ENCODE measurements at regions not wholly inside any gene's neighbourhood (a gene's known extent, or its start where the extent isn't known, plus 50 kb on each side); places are given as distances from the start of the nearest gene placed in this dataset.
"Not testable (repeated sequence)": the region's sequence is repeated elsewhere in the genome, so short reads cannot be mapped to it uniquely, and the experiment has no call there.

DNA sequence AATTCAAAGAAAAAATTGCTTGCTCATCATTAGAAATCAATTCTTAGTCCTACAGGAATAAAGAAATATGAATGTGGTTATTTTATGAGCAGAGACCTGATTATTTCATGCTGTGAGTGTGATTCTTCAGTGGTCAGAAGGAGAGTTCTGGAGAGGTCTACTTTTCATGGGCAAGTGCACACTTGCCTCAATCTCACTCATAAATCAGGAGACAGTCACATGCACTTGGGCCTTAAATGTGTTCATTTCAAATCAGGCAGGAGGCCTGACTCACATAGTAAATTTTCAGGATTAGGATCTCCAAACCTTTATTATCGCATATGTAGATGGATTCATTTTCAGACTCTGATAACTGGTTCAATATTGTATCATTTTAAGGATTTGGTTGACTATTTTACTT lies 323.2 kb upstream of the CCNH start:
- no peak for DNase-seq

DNA sequence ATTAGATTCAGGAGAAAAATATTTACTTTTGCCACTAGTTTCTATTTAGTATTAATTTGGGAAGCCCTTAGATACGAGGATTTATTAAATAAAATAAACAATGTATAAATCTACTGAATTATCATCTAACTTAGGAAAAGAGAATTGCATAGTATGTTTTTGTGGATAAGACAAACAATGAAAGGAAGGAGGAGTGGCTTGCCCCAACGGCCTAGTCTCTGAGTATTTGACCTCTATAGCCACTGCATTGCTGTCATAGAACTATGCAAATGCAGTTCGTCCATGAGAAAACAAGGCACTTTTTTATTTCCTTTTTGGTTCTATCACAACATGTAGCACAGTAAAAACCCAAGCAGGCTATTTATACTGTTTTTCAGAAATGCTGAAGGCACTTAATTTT lies 321.2 kb upstream of the CCNH start:
- DNase-seq, result no peak

DNA sequence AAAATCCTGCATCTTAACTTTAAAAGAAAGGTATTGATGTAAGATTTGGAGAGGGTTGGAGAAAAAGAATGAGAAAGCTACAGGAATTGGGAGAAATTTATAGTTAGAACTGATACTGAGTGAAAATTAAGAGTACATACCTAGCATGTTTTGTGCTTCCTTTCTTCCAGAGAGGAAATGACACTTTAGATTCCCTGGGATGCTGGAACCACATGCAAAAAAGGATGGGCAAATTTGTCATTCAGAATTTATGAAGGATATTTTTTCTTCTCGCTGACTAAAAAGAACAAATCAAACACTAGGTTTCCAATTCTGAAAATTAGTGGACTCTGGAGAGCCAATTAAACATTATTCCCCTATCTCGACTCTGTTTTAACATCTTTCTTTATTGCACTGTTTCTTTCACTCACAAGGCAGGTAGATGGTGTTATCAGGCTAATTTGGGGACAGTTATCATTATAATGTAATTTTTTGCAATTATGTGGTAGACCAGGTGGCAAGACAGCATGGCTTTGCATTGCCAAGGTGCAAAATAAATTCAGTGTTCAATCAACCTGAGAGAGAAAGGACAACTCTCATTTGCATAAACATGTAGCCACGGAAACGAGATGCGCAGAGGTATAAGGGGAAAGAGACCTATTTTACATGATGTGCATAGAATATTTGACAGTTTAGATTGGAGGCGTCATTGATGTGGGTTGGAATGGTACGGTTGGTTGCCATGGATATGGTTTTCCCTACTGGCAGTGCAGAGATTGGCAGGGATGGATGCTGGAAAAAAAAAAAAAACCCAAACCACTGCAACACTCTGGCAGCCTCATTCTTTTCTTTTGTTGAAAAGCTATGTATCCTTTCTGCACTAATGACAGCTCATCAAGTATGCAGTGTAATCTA lies 320.4 kb upstream of the CCNH start:
- DNase-seq, result no peak

DNA sequence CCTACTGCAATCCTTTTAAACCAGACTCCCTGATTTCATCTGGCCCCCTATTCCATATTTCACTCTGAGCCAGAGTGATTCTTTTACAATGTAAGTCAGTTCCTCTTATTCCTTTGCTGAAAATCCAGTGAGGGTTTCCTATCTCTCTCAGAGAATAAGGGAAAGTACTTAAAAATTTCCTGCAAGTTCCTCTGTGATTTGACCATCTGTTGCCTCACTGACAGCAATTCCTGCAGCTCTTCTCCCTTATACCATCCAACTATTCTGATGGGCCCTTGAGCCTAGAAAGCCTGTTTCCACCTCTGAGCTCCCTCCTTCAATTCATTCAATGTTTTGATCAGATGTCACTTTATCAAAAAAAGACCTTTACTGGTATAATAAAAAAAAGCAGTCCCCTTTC lies 317.1 kb upstream of the CCNH start:
- DNase-seq, result no peak

DNA sequence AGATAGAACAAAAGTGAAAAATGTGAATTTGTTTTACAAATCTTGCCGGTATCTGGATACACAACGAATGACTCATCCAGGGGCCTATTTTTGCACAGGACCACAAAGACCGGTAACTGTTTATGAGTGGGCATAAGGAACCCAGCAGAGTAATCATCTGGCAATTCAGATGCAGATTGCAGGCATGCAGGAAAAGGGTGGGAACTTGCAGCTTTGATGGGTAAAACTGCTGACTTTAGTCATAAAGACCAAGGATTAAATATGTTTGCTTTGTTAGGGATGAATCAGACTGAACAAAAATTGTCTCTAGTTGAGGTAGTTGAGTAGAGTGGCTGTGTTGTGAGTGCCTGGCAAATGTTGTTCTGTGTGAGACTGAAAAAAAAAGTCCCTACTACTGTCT lies 309.6 kb upstream of the CCNH start:
- no peak for DNase-seq

DNA sequence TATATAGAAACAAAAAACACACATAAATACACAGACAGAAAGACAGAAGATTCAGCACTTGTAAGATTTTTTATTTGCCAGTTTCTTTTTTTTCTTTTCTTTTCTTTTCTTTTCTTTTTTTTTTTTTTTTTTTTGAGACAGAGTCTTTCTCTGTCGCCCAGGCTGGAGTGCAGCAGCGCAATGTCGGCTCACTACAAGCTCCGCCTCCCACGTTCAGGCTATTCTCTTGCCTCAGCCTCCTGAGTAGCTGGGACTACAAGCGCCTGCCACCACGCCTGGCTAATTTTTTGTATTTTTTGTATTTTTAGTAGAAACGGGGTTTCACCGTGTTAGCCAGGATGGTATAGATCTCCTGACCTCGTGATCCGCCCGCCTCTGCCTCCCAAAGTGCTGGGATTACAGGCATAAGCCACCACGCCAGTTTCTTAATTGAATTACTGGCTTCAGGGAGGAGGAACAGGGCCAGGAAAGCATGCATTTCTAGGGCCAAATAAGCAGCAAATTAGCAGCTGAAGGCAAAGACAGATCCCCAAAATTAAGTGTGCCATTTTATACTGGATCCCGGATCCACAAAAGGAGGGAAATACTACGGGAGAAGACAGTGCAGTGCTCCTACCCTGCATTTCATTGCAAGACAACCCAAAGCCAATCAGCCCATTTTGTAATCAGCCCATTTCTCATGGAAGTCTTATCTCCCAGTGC lies 305.6 kb upstream of the CCNH start:
- not testable (repeated sequence) for DNase-seq

DNA sequence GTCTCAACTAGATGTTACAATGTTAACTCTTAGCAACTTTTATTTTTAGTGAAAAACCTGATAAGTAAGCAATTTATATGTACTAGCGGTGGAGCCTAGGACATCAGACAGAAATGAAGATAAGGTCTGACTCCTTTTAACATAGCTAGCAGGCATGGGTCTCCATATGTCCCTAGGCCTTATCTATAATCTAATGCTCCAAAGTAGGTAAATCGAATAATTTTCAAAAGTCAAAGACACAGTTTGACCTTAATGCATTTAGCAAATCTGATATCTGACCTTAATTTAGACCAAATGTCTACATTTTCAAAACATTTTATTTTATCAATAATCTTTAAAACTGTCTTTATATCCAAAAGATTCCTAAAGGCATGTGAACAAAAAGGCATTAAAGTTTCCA lies 305.0 kb upstream of the CCNH start:
- no peak for DNase-seq

DNA sequence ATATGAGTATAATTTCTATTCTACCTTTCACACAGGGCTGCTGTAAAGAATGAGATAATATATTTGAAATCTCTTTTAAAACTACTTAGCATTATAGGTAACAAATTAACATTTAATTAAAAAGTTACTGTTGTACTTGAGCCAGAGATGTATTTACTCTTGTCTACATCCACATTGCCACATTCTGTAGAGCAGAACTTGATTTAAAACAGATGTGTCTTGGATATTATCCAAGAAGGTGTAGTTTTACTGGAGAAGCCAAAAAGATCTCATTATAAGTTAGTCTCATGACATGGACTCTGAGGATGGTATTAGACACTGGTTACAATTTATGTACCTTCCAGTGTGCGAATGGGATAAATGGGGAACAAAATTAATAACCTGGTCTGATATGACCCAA lies 293.1 kb upstream of the CCNH start:
- DNase-seq, result no peak

DNA sequence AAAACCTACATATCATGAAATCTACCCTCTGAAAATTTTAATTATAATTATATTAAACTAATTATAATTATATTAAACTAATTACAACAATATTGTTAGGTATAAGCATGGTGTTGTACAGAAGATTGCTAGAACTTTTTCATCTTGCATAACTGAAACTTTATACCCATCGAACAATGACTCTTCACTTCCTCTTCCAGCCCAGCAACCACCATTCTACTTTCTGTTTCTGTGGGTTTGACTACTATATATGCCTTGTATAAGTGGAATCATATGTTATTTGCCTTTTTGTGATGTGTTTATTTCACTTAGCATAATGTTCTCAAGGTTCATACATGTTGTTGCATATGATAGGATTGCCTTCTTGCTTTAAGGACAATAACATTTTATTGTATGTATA lies 274.2 kb upstream of the CCNH start:
- DNase-seq, result no peak

DNA sequence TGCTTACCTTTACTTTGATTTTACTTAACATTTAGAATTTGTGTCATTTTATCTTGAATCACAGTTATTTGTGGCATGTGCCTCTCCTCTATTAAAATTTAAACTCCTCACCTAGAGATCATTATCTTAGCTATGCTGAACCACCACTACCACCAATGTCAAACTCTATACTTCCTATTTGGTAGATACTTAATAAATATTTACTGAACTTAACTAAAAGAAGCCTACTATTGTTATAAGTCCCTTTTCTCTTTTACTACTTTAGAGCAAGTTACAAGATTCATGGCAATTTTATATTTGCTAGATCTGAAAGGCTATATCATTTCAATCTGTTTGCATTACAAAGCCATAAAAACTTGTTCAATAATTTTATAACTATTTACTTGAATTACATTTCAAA lies 273.3 kb upstream of the CCNH start:
- DNase-seq, result no peak

DNA sequence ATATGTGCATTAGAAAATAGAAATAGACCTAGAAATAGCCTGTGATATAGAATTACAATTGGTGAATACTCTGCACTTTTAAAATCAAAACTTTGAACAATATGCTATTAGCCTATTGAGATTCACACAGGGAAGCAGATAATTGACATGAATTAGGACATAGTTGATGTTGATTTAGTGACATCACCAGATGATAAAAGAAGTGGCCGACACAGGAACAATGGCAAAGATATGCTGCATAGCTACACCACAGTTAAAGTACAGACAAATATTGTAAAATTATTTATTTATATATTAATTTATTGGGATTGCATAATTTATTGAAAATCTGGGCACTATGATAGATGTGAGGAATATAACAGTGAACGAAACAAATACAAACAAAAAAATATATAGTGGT lies 261.5 kb upstream of the CCNH start:
- no peak for DNase-seq

DNA sequence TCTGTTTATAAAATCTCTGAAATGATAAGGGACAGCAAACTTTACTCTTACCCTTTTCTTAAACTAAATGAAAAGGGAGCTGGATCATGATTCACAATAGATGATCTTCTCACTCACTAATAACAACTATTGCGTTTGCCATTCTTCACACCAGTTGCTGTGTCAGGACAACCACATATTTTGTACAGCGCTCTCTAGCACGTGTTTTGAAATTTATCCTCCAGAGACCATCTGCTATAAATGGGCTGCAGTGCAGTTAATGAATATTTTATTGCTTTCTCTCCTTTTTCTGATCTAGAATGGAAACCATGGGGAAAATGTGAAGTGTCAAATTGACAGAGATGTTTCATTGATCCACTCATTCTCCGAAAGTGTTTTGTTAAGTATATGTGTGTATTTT lies 258.4 kb upstream of the CCNH start:
- DNase-seq, result no peak

DNA sequence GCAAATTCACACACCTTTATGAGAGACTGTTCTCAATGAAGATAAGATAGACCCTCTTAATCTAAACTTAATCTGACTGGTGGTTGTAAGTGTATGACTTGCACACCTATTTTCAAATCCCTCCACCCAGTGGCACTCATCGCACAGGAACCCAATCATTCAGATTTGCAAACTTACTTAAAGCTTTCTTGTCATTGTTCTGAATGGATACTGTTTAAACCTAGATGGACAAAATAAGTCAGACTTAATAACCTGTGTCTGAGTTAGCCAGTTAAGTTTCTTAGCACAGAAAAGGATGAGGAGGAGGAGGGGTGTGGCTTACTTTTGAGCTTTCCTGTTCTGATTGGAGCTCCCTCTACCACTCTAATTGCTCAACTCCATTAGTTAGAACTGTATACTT lies 252.4 kb upstream of the CCNH start:
- no peak for DNase-seq

DNA sequence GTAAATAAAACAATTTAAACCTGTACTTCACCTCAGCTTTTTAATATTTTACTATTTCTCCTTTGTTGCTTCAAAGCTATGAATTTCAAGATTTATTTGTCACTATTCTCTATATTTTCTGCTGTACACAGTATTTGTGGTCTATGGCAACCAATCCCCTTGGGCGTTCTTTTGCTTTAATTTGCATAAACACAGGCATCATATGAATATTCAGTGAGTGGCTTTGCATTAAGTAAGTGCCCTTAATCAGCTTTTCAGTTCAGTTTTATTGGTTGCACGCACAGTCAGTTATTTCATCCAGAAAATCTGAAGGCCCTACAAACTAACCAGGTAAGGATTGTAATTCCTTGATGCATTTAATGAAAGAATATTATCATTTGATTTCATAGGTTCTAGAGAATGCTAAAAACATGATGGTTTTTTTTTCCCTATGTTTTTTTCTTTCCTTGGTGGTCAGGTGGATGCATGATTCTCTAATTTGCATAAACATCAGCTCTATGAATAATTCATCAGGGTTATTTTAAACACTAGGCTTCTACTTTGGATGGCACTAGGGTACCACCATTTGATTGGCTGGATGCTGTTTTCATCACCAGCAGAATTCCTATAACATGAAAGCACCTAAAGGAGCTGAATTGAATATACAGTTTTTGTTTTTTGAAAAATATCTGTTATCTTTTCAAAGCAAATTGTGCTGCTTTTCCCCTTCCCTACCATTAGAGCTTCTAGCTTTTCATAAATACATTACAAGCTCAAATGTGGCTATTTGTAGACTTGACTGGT lies 249.2 kb upstream of the CCNH start:
- DNase-seq, result no peak

DNA sequence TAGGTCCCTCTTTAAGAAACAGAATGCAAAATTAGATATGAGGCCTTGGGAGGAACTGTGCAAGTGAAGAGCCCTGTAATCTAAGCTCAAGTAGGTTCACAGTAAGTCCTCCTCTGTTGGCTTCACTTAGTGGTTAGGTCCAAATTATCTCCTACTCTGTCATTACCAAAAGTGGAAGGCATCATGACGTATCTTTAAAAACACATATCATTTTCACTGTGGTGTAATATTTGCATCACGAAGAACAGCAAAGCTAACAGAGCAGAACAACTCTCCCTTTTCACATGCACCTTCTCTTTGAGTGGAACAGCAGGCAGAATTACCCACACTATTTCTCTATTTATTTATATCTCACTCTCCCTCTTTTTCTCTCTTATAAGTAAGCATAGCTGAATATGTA lies 240.5 kb upstream of the CCNH start:
- DNase-seq, result no peak

DNA sequence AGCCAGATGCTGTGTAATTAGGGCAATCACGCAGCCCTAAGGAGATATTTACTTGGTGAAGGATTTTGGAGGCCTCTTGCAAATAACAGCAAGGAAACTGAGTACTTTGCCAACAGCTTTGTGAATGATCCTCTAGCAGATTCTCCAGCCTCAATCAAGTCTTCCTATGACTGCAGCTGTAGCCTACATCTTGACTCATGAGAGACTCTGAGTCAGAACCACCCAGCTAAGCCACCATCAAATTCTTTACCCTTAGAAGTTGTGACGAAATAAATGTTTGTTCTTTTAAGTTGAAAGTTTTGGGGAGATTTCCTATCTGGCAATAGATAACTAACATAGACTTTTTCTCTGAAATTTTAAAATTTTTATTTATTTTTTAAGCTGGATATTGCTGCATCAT lies 237.6 kb upstream of the CCNH start:
- DNase-seq, result no peak

DNA sequence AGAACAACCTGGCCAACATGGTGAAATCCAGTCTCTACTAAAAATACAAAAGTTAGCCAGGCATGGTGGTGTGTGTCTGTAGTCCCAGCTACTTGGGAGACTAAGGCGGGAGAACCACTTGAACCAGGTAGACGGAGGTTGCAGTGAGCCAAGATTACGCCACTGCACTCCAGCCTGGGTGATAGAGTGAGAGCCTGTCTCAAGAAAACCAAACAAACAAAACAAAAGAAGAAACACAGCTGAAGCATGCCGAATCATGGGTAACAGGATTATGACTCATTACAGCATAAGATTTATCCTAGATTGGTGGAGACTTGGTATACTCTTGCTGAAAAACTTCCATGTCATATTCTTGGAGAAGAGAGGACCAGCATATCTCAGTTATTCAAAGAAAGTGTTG lies 236.7 kb upstream of the CCNH start:
- no peak for DNase-seq

DNA sequence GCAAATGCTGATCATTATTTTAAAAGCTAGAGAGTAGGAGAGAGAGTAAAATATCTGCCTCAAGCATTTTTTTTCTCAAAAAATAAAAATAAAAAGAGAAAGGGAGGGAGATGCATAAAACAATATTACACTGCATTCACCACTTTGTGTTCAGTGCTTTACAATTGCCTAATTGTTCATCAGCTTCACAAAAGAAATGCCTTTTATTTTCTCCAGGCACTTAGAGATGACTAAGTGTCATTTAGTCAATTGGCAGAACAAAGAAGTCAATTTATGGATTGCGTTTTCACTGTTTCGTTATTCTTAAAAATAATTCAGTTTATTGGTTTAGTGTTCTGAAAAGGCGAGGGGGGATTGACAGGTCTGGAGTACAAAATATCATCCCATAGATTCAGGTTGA lies 232.5 kb upstream of the CCNH start:
- DNase-seq, result no peak

DNA sequence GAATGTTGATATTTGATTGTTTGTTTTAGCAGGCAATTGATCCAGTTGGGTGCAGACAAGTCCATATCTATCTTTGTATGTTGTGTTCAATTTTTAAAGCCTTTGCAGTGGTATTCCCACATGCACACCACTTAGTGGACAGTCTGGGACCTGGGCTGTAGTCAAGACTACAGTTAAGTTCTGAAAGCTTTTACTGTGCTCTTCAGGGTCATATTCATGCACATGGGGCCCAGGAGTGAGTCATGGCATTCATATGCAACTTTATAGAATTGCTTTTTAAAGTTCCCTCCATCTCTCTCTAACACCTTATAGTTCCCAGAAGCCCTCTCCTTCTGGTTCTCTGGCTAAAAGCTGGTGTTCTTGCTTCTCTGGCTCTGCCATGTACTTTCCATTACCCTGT lies 228.2 kb upstream of the CCNH start:
- no peak for DNase-seq

DNA sequence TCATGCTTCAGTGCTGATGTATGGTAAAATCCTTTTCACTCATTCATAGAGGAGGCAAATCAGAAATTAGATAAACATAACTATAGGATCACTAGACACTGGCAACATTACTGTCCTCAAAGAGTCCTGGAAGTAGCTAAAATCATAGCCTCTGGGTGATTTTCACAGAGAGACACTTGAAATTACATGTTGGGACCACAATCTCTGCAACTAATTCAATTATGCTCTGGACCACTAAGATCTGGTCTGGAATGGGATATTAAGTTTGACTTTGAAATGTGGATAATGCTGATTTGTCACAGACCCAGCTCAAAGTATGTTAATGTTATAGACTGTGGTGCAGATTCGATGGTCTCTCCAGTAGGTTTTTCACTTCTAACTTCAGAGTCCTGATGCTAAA lies 214.6 kb upstream of the CCNH start:
- no peak for DNase-seq

DNA sequence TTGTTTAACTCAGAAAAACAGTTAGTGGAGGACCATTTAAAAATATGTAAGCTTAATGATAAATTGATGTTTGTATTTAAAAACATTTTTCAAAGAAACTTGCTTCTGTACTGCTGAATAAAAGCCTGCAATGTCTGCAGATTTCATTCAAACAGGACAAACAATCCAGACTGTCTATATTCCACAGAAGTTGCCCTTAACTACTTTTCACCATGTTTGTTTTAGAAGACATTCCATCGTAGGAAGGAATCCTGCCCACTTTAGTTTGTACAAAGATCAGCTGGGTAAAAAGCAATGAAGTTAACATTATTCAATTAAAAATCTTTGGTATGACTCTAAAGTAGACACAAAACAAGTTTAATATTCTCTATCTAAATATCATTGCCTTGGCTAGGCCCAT lies 195.7 kb upstream of the CCNH start:
- no peak for DNase-seq

DNA sequence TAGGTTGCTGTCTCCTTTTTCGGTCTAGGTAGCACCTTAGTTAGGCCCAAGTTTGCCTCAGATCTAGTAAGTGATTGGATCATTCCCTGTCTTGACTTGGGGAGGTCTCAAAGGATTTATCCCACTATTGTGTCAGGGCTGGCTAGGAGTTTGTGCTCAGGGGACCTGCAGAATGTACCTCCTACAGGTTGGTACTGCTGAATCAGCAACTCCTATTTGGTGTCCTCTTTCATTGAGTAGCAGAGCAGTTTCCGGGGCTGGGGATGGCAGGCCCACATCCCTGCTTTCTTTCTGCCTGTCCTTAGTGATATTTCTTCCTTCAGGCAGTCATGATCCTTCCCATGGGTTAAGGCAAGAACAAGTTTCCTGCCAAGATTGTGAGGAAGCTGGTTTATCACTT lies 192.9 kb upstream of the CCNH start:
- no peak for DNase-seq

DNA sequence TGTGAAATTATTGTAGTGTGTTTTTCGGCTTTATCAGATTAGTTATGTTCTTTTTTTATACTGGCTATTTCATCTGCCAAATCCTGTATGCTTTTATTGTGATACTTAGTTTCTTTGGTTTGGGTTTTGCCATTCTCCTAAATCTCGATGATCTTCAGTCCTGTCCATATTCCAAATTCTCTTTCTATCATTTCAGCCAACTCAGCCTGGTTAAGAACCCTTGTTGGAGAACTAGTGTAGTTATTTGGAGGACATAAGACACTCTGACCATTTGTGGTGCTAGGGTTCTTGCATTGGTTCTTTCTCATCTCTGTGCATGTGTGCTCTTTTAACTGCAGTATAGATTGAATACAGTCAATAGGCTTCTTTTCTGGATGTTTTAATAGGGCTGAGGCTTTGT lies 187.0 kb upstream of the CCNH start:
- DNase-seq, result no peak

DNA sequence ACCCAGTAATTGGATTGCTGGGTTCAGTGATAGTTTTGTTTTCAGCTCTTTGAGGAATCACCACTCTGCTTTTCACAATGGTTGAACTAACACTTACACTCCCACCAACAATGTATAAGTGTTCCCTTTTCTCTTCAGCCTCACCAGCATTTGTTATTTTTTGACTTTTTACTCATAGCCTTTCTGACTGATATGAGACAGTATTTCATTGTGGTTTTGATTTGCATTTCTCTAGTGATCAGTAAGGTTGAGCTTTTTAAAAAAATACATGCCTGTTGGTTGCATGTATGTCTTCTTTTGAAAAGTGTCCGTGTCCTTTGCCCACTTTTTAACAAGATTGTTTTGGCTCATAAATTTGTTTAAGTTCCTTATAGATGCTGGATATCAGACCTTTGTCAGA lies 185.7 kb upstream of the CCNH start:
- no peak for DNase-seq
